ENCODE measurements at regions not wholly inside any gene's neighbourhood (a gene's known extent, or its start where the extent isn't known, plus 50 kb on each side); places are given as distances from the start of the nearest gene placed in this dataset.

DNA sequence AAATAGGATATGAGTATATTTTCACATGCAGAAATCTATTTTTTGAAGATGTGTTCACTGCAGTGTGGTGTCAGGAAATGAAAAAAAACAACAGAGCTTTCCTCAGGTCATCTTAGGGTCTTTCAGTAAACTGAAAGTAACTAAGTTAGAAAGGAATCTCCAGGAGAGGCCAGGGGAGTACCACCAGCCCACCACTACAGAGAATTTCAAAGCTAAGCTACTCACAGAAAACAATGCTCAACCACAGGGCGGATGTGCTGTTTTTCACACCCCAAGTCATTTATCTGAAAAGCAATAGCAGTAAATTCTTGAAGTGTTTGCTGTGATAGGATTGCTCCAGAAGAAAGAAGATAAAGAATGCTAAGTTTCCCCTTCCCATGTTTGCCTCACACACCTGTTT is 79.0 kb downstream of the IFNG start:
- TF ChIP-seq POLR2A (IDR thresholded peaks at IDR 0.05; ENCODE audit: low read depth, low read length) (no peak), EZH2 (IDR thresholded peaks at IDR 0.05; ENCODE audit: borderline replicate concordance, low read depth, low read length, severe bottlenecking) (no peak), FOS (IDR thresholded peaks at IDR 0.05; ENCODE audit: borderline replicate concordance, insufficient read depth, low read length) (no peak)
- TF ChIP-seq, protein P1, sequence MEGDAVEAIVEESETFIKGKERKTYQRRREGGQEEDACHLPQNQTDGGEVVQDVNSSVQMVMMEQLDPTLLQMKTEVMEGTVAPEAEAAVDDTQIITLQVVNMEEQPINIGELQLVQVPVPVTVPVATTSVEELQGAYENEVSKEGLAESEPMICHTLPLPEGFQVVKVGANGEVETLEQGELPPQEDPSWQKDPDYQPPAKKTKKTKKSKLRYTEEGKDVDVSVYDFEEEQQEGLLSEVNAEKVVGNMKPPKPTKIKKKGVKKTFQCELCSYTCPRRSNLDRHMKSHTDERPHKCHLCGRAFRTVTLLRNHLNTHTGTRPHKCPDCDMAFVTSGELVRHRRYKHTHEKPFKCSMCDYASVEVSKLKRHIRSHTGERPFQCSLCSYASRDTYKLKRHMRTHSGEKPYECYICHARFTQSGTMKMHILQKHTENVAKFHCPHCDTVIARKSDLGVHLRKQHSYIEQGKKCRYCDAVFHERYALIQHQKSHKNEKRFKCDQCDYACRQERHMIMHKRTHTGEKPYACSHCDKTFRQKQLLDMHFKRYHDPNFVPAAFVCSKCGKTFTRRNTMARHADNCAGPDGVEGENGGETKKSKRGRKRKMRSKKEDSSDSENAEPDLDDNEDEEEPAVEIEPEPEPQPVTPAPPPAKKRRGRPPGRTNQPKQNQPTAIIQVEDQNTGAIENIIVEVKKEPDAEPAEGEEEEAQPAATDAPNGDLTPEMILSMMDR (IDR thresholded peaks at IDR 0.05; ENCODE audit: extremely low read depth in 1 of 2, insufficient read depth in 1 of 2, low read depth in 1 of 2, low read length in 2 of 2), result no peak
